ENCODE measurements at regions not wholly inside any gene's neighbourhood (a gene's known extent, or its start where the extent isn't known, plus 50 kb on each side); places are given as distances from the start of the nearest gene placed in this dataset.

GRCh38 chr14:85921241-85921640 lies 391.3 kb downstream of the FLRT2 start:
- no peak for TF ChIP-seq CTCF (IDR thresholded peaks at IDR 0.05)
- TF ChIP-seq POLR2A (IDR thresholded peaks at IDR 0.05), result no peak
- no peak for TF ChIP-seq EP300 (IDR thresholded peaks at IDR 0.05)
